Naive B cell (primary cell): ENCODE measurements at regions not wholly inside any gene's neighbourhood (a gene's known extent, or its start where the extent isn't known, plus 50 kb on each side); places are given as distances from the start of the nearest gene placed in this dataset.
"Not testable (repeated sequence)": the region's sequence is repeated elsewhere in the genome, so short reads cannot be mapped to it uniquely, and the experiment has no call there.

Experiments
- ATAC-seq, 2 donors: fragments of 150-1000 bp; cut with Tn5 transposase; 2 replicates each; pipeline ENCODE4 v1.10.0; 2021; ENCODE audit warnings: low read depth in 2 of 2, mild to moderate bottlenecking in 2 of 2, moderate library complexity in 2 of 2
- DNase-seq: peaks from one replicate; pipeline ENCODE4 v3.0.0; 2022
- H3K27ac Mint-ChIP-seq, 6 donors: one replicate each; pipeline ENCODE4 v1.8.0; 2020 to 2022; ENCODE audit warnings: mild to moderate bottlenecking in 6 of 6, mixed read lengths in 6 of 6, moderate library complexity in 5 of 6, inconsistent platforms in 2 of 6
- H3K27me3 Mint-ChIP-seq, 3 donors: one replicate each; pipeline ENCODE4 v1.8.0; 2021 to 2022; ENCODE audit warnings: mixed read lengths in 3 of 3, mild to moderate bottlenecking in 1 of 3
- H3K36me3 Mint-ChIP-seq, 2 donors: one replicate each; pipeline ENCODE4 v1.8.0; 2020 to 2022; ENCODE audit warnings: mixed read lengths in 2 of 2, inconsistent platforms in 1 of 2, mild to moderate bottlenecking in 1 of 2
- H3K4me1 Mint-ChIP-seq, 3 donors: one replicate each; pipeline ENCODE4 v1.8.0; 2020 to 2022; ENCODE audit warnings: mixed read lengths in 3 of 3, inconsistent platforms in 1 of 3, mild to moderate bottlenecking in 1 of 3, moderate library complexity in 1 of 3
- H3K4me3 Mint-ChIP-seq, 8 donors: one replicate each; pipeline ENCODE4 v1.8.0; 2020 to 2022; ENCODE audit warnings: mild to moderate bottlenecking in 8 of 8, mixed read lengths in 8 of 8, moderate library complexity in 8 of 8, inconsistent platforms in 2 of 8
- H3K9me3 Mint-ChIP-seq, 7 donors: one replicate each; pipeline ENCODE4 v1.8.0; 2020 to 2022; ENCODE audit warnings: mixed read lengths in 7 of 7, mild to moderate bottlenecking in 5 of 7, inconsistent platforms in 2 of 7, moderate library complexity in 1 of 7

GRCh38 chr11:71325418-71326327 is 73.3 kb upstream of the SHANK2 start:
- peaks cover 10 to 34% (median 34%) of the 10 kb centered on the region in 3 donors for H3K27me3 Mint-ChIP-seq
- H3K4me3 Mint-ChIP-seq = no peak overlapping the region
- H3K4me1 Mint-ChIP-seq = peaks cover 0 to 7% (median 0%) of the 10 kb centered on the region in 3 donors
- H3K27ac Mint-ChIP-seq = peak overlapping the region in 1 of 6 donors; percentile 38
- no peaks in the 10 kb centered on the region for H3K36me3 Mint-ChIP-seq
- no peak for ATAC-seq
- no peak for DNase-seq
- peaks cover 0 to 8% (median 0%) of the 10 kb centered on the region in 7 donors for H3K9me3 Mint-ChIP-seq

GRCh38 chr11:71324788-71325417 is 72.5 kb upstream of the SHANK2 start:
- DNase-seq = no peak
- Mint-ChIP-seq H3K4me3 (no peak overlapping the region), H3K4me1 (peaks cover 0 to 7% (median 0%) of the 10 kb centered on the region in 3 donors), H3K27ac (peak overlapping the region in 2 of 6 donors; percentile 59 to 91), H3K9me3 (peaks cover 0 to 13% (median under 1%) of the 10 kb centered on the region in 7 donors), H3K27me3 (peaks cover 13 to 34% (median 30%) of the 10 kb centered on the region in 3 donors), H3K36me3 (no peaks in the 10 kb centered on the region)
- no peak for ATAC-seq

- ATAC-seq (no peak), DNase-seq (no peak)
- Mint-ChIP-seq H3K36me3 (peaks cover 5 to 7% of the 10 kb centered on the region in 2 donors), H3K27ac (no peak overlapping the region), H3K9me3 (peaks cover 4 to 22% (median 6%) of the 10 kb centered on the region in 7 donors), H3K4me1 (peaks cover 0 to 7% (median 0%) of the 10 kb centered on the region in 3 donors), H3K4me3 (no peak overlapping the region), H3K27me3 (peaks cover 17 to 40% (median 33%) of the 10 kb centered on the region in 3 donors)
Observed at GRCh38 chr11:71323876-71324526, 71.6 kb upstream of the SHANK2 start.

- DNase-seq = no peak
- no peak for ATAC-seq
- Mint-ChIP-seq H3K27me3 (peaks cover 21 to 47% (median 39%) of the 10 kb centered on the region in 3 donors), H3K9me3 (peaks cover 10 to 32% (median 12%) of the 10 kb centered on the region in 7 donors), H3K36me3 (peaks cover 11 to 14% of the 10 kb centered on the region in 2 donors), H3K4me1 (peaks cover 0 to 7% (median 0%) of the 10 kb centered on the region in 3 donors), H3K27ac (peak overlapping the region in 2 of 6 donors; percentile 22 to 47), H3K4me3 (no peak overlapping the region)
Observed at GRCh38 chr11:71322861-71323582, 70.6 kb upstream of the SHANK2 start.

- H3K36me3 Mint-ChIP-seq = peaks cover 11 to 21% of the 10 kb centered on the region in 2 donors
Observed at GRCh38 chr11:71322192-71322735, 69.9 kb upstream of the SHANK2 start.

GRCh38 chr11:71321433-71322191 is 69.2 kb upstream of the SHANK2 start:
- Mint-ChIP-seq H3K9me3 (peaks cover 14 to 44% (median 21%) of the 10 kb centered on the region in 7 donors), H3K27me3 (peaks cover 21 to 52% (median 39%) of the 10 kb centered on the region in 3 donors), H3K4me3 (no peak overlapping the region), H3K27ac (no peak overlapping the region), H3K4me1 (peaks cover 0 to 7% (median 0%) of the 10 kb centered on the region in 3 donors), H3K36me3 (peaks cover 11 to 23% of the 10 kb centered on the region in 2 donors)
- DNase-seq (no peak), ATAC-seq (no peak)

More at GRCh38 chr11:71322192-71322735, 69.9 kb upstream of the SHANK2 start:
- DNase-seq = no peak
- Mint-ChIP-seq H3K9me3 (peaks cover 12 to 39% (median 19%) of the 10 kb centered on the region in 7 donors), H3K27me3 (peaks cover 21 to 51% (median 39%) of the 10 kb centered on the region in 3 donors), H3K4me1 (peaks cover 0 to 7% (median 0%) of the 10 kb centered on the region in 3 donors), H3K27ac (no peak overlapping the region), H3K4me3 (no peak overlapping the region)
- ATAC-seq = no peak

- no peaks in the 10 kb centered on the region for H3K4me1 Mint-ChIP-seq
Observed at GRCh38 chr11:71316701-71317100, 64.3 kb upstream of the SHANK2 start.

GRCh38 chr11:71312616-71313015 is 60.2 kb upstream of the SHANK2 start:
- ATAC-seq, H3K4me1 Mint-ChIP-seq, H3K27me3 Mint-ChIP-seq, DNase-seq, H3K4me3 Mint-ChIP-seq: not testable (repeated sequence)
- Mint-ChIP-seq H3K27ac (peak overlapping the region in 1 of 6 donors; percentile 37), H3K36me3 (peaks cover 4 to 10% of the 10 kb centered on the region in 2 donors), H3K9me3 (peaks cover 4 to 19% (median 12%) of the 10 kb centered on the region in 7 donors)

More at GRCh38 chr11:71316701-71317100, 64.3 kb upstream of the SHANK2 start:
- H3K9me3 Mint-ChIP-seq = peaks cover 14 to 50% (median 28%) of the 10 kb centered on the region in 7 donors
- ATAC-seq (no peak), DNase-seq (no peak)
- no peak overlapping the region for H3K27ac Mint-ChIP-seq
- H3K27me3 Mint-ChIP-seq = peaks cover 18 to 24% (median 21%) of the 10 kb centered on the region in 3 donors
- H3K36me3 Mint-ChIP-seq = peaks cover 11 to 28% of the 10 kb centered on the region in 2 donors
- no peak overlapping the region for H3K4me3 Mint-ChIP-seq

GRCh38 chr11:71311928-71312510 is 59.6 kb upstream of the SHANK2 start:
- peak overlapping the region in 1 of 6 donors; percentile 56 for H3K27ac Mint-ChIP-seq
- H3K4me3 Mint-ChIP-seq = no peak overlapping the region
- H3K9me3 Mint-ChIP-seq = peaks cover 0 to 13% (median 7%) of the 10 kb centered on the region in 7 donors
- no peak for DNase-seq
- H3K4me1 Mint-ChIP-seq = no peaks in the 10 kb centered on the region
- no peak for ATAC-seq
- H3K36me3 Mint-ChIP-seq = peaks cover 4 to 6% of the 10 kb centered on the region in 2 donors
- H3K27me3 Mint-ChIP-seq = no peaks in the 10 kb centered on the region

- Mint-ChIP-seq H3K27me3 (no peaks in the 10 kb centered on the region), H3K4me3 (no peak overlapping the region), H3K9me3 (peaks cover 0 to 8% (median 4%) of the 10 kb centered on the region in 7 donors), H3K27ac (no peak overlapping the region), H3K36me3 (peaks cover 2 to 4% of the 10 kb centered on the region in 2 donors), H3K4me1 (no peaks in the 10 kb centered on the region)
- DNase-seq (no peak), ATAC-seq (no peak)
Observed at GRCh38 chr11:71311176-71311925, 59.0 kb upstream of the SHANK2 start.

GRCh38 chr11:71310184-71310583 is 57.8 kb upstream of the SHANK2 start:
- Mint-ChIP-seq H3K9me3 (peaks cover 0 to 4% (median 0%) of the 10 kb centered on the region in 7 donors), H3K36me3 (peaks cover 0 to 4% of the 10 kb centered on the region in 2 donors), H3K4me1 (no peaks in the 10 kb centered on the region), H3K27ac (no peak overlapping the region), H3K27me3 (peaks cover 0 to 2% (median 0%) of the 10 kb centered on the region in 3 donors), H3K4me3 (no peak overlapping the region)
- DNase-seq (no peak), ATAC-seq (no peak)
